ENCODE measurements at regions not wholly inside any gene's neighbourhood (a gene's known extent, or its start where the extent isn't known, plus 50 kb on each side); places are given as distances from the start of the nearest gene placed in this dataset.
A peak's percentile ranks its signal among the peaks of the same experiment; 100 is the strongest.

GRCh38 chr12:128059621-128060370 lies 207.2 kb upstream of the TMEM132C start:
- no peak for TF ChIP-seq CTCF (IDR thresholded peaks at IDR 0.05; ENCODE audit: low read depth, low read length)
- no peak overlapping the region for H3K4me3 ChIP-seq (replicated peaks in 1 of 2; ENCODE audit: low read depth in 2 of 2, low read length in 2 of 2)
- DNase-seq (ENCODE audit: low read depth in 2 of 2) = no peak

- no peak for DNase-seq (ENCODE audit: low read depth in 2 of 2)
- TF ChIP-seq CTCF (IDR thresholded peaks at IDR 0.05; ENCODE audit: low read depth, low read length) = no peak
- no peak overlapping the region for H3K4me3 ChIP-seq (replicated peaks in 1 of 2; ENCODE audit: low read depth in 2 of 2, low read length in 2 of 2)
Observed at GRCh38 chr12:128068211-128068610, 198.8 kb upstream of the TMEM132C start.

- TF ChIP-seq CTCF (IDR thresholded peaks at IDR 0.05; ENCODE audit: low read depth, low read length) = peak; percentile 59
- H3K4me3 ChIP-seq (replicated peaks in 1 of 2; ENCODE audit: low read depth in 2 of 2, low read length in 2 of 2) = no peak overlapping the region
- DNase-seq (ENCODE audit: low read depth in 2 of 2) = peak; percentile 31 to 55
Observed at GRCh38 chr12:128069359-128069997, 197.5 kb upstream of the TMEM132C start.

- no peak for DNase-seq (ENCODE audit: low read depth in 2 of 2)
- no peak for TF ChIP-seq CTCF (IDR thresholded peaks at IDR 0.05; ENCODE audit: low read depth, low read length)
- no peak overlapping the region for H3K4me3 ChIP-seq (replicated peaks in 1 of 2; ENCODE audit: low read depth in 2 of 2, low read length in 2 of 2)
Observed at GRCh38 chr12:128073937-128074336, 193.0 kb upstream of the TMEM132C start.

GRCh38 chr12:128075332-128075731 lies 191.6 kb upstream of the TMEM132C start:
- no peak overlapping the region for H3K4me3 ChIP-seq (replicated peaks in 1 of 2; ENCODE audit: low read depth in 2 of 2, low read length in 2 of 2)
- DNase-seq (ENCODE audit: low read depth in 2 of 2) = no peak
- TF ChIP-seq CTCF (IDR thresholded peaks at IDR 0.05; ENCODE audit: low read depth, low read length) = no peak

- peak in 1 of 2 donors; percentile 30 for DNase-seq (ENCODE audit: low read depth in 2 of 2)
- TF ChIP-seq CTCF (IDR thresholded peaks at IDR 0.05; ENCODE audit: low read depth, low read length) = no peak
- H3K4me3 ChIP-seq (replicated peaks in 1 of 2; ENCODE audit: low read depth in 2 of 2, low read length in 2 of 2) = no peak overlapping the region
Observed at GRCh38 chr12:128076188-128076587, 190.8 kb upstream of the TMEM132C start.

All from cardiac fibroblast (primary cell).